ENCODE measurements at regions not wholly inside any gene's neighbourhood (a gene's known extent, or its start where the extent isn't known, plus 50 kb on each side); places are given as distances from the start of the nearest gene placed in this dataset.

- Mint-ChIP-seq H3K27me3 (ENCODE audit: low read depth) (no peaks in the 10 kb centered on the region), H3K4me1 (no peaks in the 10 kb centered on the region), H3K36me3 (peaks cover 77% of the 10 kb centered on the region), H3K9me3 (peaks cover 23% of the 10 kb centered on the region), H3K4me3 (no peak overlapping the region), H3K27ac (0 out of 2 replicates have a peak overlapping the region, but pooled peaks have one; percentile 4)
- no peak for ATAC-seq
- TF ChIP-seq PRRX2 (CRISPR knock-in tag; IDR thresholded peaks at IDR 0.05): no peak
- TF ChIP-seq ZNF396 (CRISPR knock-in tag; IDR thresholded peaks at IDR 0.05; ENCODE audit: borderline replicate concordance): no peak
- no peak for TF ChIP-seq ZNF671 (CRISPR knock-in tag; IDR thresholded peaks at IDR 0.05)
- TF ChIP-seq, protein P1, sequence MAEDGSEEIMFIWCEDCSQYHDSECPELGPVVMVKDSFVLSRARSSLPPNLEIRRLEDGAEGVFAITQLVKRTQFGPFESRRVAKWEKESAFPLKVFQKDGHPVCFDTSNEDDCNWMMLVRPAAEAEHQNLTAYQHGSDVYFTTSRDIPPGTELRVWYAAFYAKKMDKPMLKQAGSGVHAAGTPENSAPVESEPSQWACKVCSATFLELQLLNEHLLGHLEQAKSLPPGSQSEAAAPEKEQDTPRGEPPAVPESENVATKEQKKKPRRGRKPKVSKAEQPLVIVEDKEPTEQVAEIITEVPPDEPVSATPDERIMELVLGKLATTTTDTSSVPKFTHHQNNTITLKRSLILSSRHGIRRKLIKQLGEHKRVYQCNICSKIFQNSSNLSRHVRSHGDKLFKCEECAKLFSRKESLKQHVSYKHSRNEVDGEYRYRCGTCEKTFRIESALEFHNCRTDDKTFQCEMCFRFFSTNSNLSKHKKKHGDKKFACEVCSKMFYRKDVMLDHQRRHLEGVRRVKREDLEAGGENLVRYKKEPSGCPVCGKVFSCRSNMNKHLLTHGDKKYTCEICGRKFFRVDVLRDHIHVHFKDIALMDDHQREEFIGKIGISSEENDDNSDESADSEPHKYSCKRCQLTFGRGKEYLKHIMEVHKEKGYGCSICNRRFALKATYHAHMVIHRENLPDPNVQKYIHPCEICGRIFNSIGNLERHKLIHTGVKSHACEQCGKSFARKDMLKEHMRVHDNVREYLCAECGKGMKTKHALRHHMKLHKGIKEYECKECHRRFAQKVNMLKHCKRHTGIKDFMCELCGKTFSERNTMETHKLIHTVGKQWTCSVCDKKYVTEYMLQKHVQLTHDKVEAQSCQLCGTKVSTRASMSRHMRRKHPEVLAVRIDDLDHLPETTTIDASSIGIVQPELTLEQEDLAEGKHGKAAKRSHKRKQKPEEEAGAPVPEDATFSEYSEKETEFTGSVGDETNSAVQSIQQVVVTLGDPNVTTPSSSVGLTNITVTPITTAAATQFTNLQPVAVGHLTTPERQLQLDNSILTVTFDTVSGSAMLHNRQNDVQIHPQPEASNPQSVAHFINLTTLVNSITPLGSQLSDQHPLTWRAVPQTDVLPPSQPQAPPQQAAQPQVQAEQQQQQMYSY (CRISPR knock-in tag; IDR thresholded peaks at IDR 0.05): no peak
- TF ChIP-seq, protein P2, sequence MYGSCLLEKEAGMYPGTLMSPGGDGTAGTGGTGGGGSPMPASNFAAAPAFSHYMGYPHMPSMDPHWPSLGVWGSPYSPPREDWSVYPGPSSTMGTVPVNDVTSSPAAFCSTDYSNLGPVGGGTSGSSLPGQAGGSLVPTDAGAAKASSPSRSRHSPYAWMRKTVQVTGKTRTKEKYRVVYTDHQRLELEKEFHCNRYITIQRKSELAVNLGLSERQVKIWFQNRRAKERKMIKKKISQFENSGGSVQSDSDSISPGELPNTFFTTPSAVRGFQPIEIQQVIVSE (CRISPR knock-in tag; IDR thresholded peaks at IDR 0.05; ENCODE audit: borderline replicate concordance): no peak
- no peak for TF ChIP-seq E2F1 (CRISPR knock-in tag; IDR thresholded peaks at IDR 0.05)
- TF ChIP-seq ATF2 (CRISPR knock-in tag; IDR thresholded peaks at IDR 0.05; ENCODE audit: borderline replicate concordance, low read depth): no peak
- TF ChIP-seq KAT7 (CRISPR knock-in tag; IDR thresholded peaks at IDR 0.05; ENCODE audit: borderline replicate concordance): no peak
- TF ChIP-seq, protein P3, sequence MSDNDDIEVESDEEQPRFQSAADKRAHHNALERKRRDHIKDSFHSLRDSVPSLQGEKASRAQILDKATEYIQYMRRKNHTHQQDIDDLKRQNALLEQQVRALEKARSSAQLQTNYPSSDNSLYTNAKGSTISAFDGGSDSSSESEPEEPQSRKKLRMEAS (CRISPR knock-in tag; IDR thresholded peaks at IDR 0.05): no peak
- no peak for TF ChIP-seq GTF2I (CRISPR knock-in tag; conservative IDR thresholded peaks at IDR 0.05)
- TF ChIP-seq MXD4 (CRISPR knock-in tag; IDR thresholded peaks at IDR 0.05; ENCODE audit: borderline replicate concordance): no peak
- TF ChIP-seq ZBTB21 (CRISPR knock-in tag; IDR thresholded peaks at IDR 0.05; ENCODE audit: borderline replicate concordance): no peak
- TF ChIP-seq JAZF1 (CRISPR knock-in tag; IDR thresholded peaks at IDR 0.05): no peak
- DNase-seq (ENCODE audit: low spot score): no peak
- POLR2A ChIA-PET: interaction anchor here (0.6 kb wide), 1 partner anchor 49 kb away, joined by 5 read pairs; no protein-coding TSS in a partner anchor
- CTCF ChIA-PET: interaction anchor here (0.6 kb wide), 2 partner anchors 20 to 145 kb away, joined by 3 read pairs; no protein-coding TSS in a partner anchor
These were observed 149.3 kb downstream of the UTRN start for GRCh38 chr6:144434308-144434990.

DNA sequence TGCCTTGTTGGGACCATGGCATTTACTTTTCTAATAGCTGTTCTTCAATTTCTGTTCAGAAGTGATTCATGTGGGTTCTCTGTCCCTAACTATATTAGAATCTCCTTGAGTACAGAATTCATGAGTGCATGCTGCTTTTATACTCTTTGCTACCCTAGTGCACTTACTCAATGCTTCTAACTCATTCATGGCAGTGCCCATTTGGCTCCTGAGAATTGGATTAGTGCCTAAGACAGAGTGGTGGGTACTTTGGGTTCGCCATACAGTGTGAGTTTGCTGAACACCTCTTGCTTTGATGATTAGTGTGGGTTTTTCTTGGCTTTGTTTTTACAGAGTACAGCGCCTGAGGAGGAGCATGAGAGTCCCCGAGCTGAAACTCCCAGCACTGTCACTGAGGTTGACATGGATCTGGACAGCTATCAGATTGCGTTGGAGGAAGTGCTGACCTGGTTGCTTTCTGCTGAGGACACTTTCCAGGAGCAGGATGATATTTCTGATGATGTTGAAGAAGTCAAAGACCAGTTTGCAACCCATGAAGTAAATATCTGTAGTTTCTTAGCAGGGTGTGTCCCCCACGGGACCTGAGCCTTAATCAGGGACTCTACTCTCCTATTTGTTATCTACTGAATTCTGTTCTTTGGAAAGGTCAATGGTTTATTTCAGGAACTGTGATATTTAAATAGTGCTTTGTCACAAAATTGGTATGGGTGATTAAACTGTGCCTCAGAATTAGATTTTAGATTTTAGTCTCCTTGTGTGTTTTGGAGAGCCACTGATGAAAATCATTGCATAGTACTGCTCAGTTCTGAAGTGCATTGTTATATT lies 150.7 kb downstream of the UTRN start:
- ChIA-PET POLR2A (interaction anchor here (1.1 kb wide), 1 partner anchor 149 kb away, joined by 3 read pairs; no protein-coding TSS in a partner anchor), CTCF (no interaction called here)
- Mint-ChIP-seq H3K9me3 (peaks cover 35% of the 10 kb centered on the region), H3K27ac (no peak overlapping the region), H3K4me1 (no peaks in the 10 kb centered on the region), H3K4me3 (no peak overlapping the region), H3K36me3 (peaks cover 79% of the 10 kb centered on the region), H3K27me3 (ENCODE audit: low read depth) (no peaks in the 10 kb centered on the region)
- no peak for ATAC-seq
- no peak for DNase-seq (ENCODE audit: low spot score)
- TF ChIP-seq OVOL2 (CRISPR knock-in tag; IDR thresholded peaks at IDR 0.05; ENCODE audit: borderline replicate concordance) (no peak), NFYB (CRISPR knock-in tag; conservative IDR thresholded peaks at IDR 0.05; ENCODE audit: low read depth) (no peak), TEAD1 (CRISPR knock-in tag; IDR thresholded peaks at IDR 0.05) (no peak), NFE2L1 (CRISPR knock-in tag; IDR thresholded peaks at IDR 0.05) (no peak)
- TF ChIP-seq, protein P4, sequence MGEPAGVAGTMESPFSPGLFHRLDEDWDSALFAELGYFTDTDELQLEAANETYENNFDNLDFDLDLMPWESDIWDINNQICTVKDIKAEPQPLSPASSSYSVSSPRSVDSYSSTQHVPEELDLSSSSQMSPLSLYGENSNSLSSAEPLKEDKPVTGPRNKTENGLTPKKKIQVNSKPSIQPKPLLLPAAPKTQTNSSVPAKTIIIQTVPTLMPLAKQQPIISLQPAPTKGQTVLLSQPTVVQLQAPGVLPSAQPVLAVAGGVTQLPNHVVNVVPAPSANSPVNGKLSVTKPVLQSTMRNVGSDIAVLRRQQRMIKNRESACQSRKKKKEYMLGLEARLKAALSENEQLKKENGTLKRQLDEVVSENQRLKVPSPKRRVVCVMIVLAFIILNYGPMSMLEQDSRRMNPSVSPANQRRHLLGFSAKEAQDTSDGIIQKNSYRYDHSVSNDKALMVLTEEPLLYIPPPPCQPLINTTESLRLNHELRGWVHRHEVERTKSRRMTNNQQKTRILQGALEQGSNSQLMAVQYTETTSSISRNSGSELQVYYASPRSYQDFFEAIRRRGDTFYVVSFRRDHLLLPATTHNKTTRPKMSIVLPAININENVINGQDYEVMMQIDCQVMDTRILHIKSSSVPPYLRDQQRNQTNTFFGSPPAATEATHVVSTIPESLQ (CRISPR knock-in tag; IDR thresholded peaks at IDR 0.05): no peak
- TF ChIP-seq, protein P5, sequence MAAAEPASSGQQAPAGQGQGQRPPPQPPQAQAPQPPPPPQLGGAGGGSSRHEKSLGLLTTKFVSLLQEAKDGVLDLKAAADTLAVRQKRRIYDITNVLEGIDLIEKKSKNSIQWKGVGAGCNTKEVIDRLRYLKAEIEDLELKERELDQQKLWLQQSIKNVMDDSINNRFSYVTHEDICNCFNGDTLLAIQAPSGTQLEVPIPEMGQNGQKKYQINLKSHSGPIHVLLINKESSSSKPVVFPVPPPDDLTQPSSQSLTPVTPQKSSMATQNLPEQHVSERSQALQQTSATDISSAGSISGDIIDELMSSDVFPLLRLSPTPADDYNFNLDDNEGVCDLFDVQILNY (CRISPR knock-in tag; IDR thresholded peaks at IDR 0.05): no peak

Data from WTC11 (cell line).